ENCODE measurements at regions not wholly inside any gene's neighbourhood (a gene's known extent, or its start where the extent isn't known, plus 50 kb on each side); places are given as distances from the start of the nearest gene placed in this dataset.

GRCh38 chr12:34386016-34386415 lies 363.7 kb downstream of the ALG10 start:
- no peak for DNase-seq

GRCh38 chr12:34386621-34387255 lies 364.4 kb downstream of the ALG10 start:
- DNase-seq, result no peak

- DNase-seq, result no peak
Observed at GRCh38 chr12:34387711-34388635, 365.7 kb downstream of the ALG10 start.

- DNase-seq, result no peak
Observed at GRCh38 chr12:34388636-34389377, 366.5 kb downstream of the ALG10 start.

GRCh38 chr12:34389378-34390170 lies 367.3 kb downstream of the ALG10 start:
- DNase-seq, result no peak

GRCh38 chr12:34390171-34390841 lies 368.0 kb downstream of the ALG10 start:
- DNase-seq, result no peak

GRCh38 chr12:34390846-34391700 lies 368.8 kb downstream of the ALG10 start:
- DNase-seq, result no peak

GRCh38 chr12:34391771-34392581 lies 369.7 kb downstream of the ALG10 start:
- no peak for DNase-seq

- DNase-seq, result no peak
Observed at GRCh38 chr12:34392741-34393085, 370.4 kb downstream of the ALG10 start.

- no peak for DNase-seq
Observed at GRCh38 chr12:34393086-34393820, 371.0 kb downstream of the ALG10 start.

- no peak for DNase-seq
Observed at GRCh38 chr12:34393821-34394150, 371.5 kb downstream of the ALG10 start.

- no peak for DNase-seq
Observed at GRCh38 chr12:34394211-34395055, 372.1 kb downstream of the ALG10 start.

- no peak for DNase-seq
Observed at GRCh38 chr12:34395056-34396005, 373.0 kb downstream of the ALG10 start.

- no peak for DNase-seq
Observed at GRCh38 chr12:34396006-34396860, 373.9 kb downstream of the ALG10 start.

- DNase-seq, result no peak
Observed at GRCh38 chr12:34396861-34397590, 374.7 kb downstream of the ALG10 start.

Measured in CD4-positive, alpha-beta T cell treated with Interleukin-10 for 1 hour (primary cell).